Spinal cord (tissue), 9 donors: ENCODE measurements at regions not wholly inside any gene's neighbourhood (a gene's known extent, or its start where the extent isn't known, plus 50 kb on each side); places are given as distances from the start of the nearest gene placed in this dataset.
A peak's percentile ranks its signal among the peaks of the same experiment; 100 is the strongest.

Experiments
- DNase-seq, 6 donors: peaks; one replicate each; pipeline versions ENCODE4 v3.0.0 to v3.0.0-alpha.2; 2013 to 2015; ENCODE audit warnings: low spot score in 6 of 6, low read depth in 4 of 6
- H3K27ac ChIP-seq: one replicate; pipeline ENCODE4 v1.5.1; 2013; ENCODE audit warnings: low read depth, low read length, control low read depth
- H3K27me3 ChIP-seq: one replicate; pipeline ENCODE4 v1.6.1; 2013; ENCODE audit warnings: low read length; ENCODE audit not compliant: control insufficient read depth, insufficient read depth
- H3K36me3 ChIP-seq: one replicate; pipeline ENCODE4 v1.6.1; 2013; ENCODE audit warnings: low read length; ENCODE audit not compliant: control insufficient read depth, insufficient read depth
- H3K4me1 ChIP-seq: one replicate; pipeline ENCODE4 v1.6.1; 2013; ENCODE audit warnings: low read length; ENCODE audit not compliant: control insufficient read depth, insufficient read depth
- H3K4me3 ChIP-seq: one replicate; pipeline ENCODE4 v1.5.1; 2013; ENCODE audit warnings: low read depth, low read length, control low read depth
- H3K9me3 ChIP-seq: one replicate; pipeline ENCODE4 v1.6.1; 2013; ENCODE audit warnings: low read length; ENCODE audit not compliant: control insufficient read depth, insufficient read depth
- WGBS: methylation state at CpG from one replicate; pipeline ENCODE4 v1.1.5; 2013; ENCODE audit warnings: missing lambda C conversion rate; ENCODE audit not compliant: insufficient coverage; 5-methylcytosine and 5-hydroxymethylcytosine counted together
- donor health status: healthy.

DNA sequence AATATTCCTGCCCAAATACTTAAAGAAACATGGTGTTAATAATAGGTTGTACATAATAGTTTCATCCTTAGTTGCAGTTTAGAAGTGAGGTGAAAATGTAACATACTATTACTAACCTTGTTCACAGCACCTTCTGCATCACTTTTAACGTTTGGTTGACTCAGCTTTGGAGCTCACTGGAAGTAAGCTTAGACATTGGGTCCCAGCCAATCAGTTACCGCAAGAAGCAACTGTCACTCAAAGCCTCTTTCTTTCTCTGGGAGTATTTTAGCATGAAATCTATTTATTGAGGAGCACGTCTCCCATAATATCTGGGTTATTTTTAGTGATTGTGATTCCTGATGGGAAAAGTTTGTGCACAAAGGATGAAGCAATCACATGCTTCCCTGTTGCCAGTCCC lies 472.6 kb downstream of the SNAPC1 start:
- Histone ChIP-seq H3K4me3 (no peak overlapping the region), H3K36me3 (no peaks in the 10 kb centered on the region), H3K27ac (no peak overlapping the region), H3K4me1 (no peaks in the 10 kb centered on the region), H3K9me3 (no peaks in the 10 kb centered on the region), H3K27me3 (no peaks in the 10 kb centered on the region)
- DNase-seq = no peak
- no CpG with 5 or more reads among the region's 3 CpGs for WGBS

DNA sequence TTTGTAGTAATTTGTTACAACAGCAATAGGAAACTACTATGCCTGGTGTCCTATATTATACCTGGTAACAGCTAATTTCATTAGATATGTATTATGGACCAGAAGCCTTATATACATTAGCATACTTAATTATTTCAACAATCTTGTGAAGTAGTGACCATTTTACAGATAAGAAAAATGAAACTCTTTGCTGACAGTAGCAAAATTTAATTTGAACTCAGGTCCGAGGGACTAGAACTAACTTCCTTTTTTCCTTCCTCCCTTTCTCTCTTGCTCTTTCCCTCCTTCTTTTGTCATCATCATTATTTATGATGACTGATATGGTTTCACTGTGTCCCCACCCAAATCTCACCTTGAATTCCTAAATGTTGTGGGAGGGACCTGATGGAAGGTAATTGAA lies 482.0 kb downstream of the SNAPC1 start:
- DNase-seq = no peak
- WGBS = no CpG with 5 or more reads among the region's 1 CpG
- no peaks in the 10 kb centered on the region for H3K36me3 ChIP-seq
- no peak overlapping the region for H3K27ac ChIP-seq
- H3K27me3 ChIP-seq = no peaks in the 10 kb centered on the region
- no peaks in the 10 kb centered on the region for H3K4me1 ChIP-seq
- H3K9me3 ChIP-seq = no peaks in the 10 kb centered on the region
- H3K4me3 ChIP-seq = no peak overlapping the region

DNA sequence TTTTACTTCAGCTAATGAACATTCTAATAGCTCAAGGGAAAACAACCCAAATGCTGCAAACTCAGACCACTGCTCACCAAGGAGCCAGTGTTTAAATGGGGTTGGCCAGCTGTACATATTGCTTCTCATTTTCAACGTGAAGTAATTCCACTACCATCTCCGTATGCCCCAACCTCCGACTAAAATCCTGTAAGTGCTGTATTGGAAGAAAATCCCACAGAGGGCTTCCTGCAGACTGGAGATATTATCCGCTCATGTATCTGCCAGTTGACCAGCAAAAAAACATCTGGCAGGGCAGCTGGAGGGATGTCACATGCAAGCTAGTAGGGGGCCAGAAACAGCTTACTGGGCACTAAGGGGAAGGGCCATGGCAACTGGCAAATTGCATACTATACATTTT lies 485.0 kb downstream of the SNAPC1 start:
- peak in 1 of 6 donors; percentile 82 for DNase-seq
- H3K4me3 ChIP-seq = no peak overlapping the region
- no peaks in the 10 kb centered on the region for H3K4me1 ChIP-seq
- H3K27ac ChIP-seq = no peak overlapping the region
- H3K27me3 ChIP-seq = no peaks in the 10 kb centered on the region
- WGBS = 50% methylated on average over 2 of the region's 4 CpGs
- H3K36me3 ChIP-seq = no peaks in the 10 kb centered on the region
- no peaks in the 10 kb centered on the region for H3K9me3 ChIP-seq

DNA sequence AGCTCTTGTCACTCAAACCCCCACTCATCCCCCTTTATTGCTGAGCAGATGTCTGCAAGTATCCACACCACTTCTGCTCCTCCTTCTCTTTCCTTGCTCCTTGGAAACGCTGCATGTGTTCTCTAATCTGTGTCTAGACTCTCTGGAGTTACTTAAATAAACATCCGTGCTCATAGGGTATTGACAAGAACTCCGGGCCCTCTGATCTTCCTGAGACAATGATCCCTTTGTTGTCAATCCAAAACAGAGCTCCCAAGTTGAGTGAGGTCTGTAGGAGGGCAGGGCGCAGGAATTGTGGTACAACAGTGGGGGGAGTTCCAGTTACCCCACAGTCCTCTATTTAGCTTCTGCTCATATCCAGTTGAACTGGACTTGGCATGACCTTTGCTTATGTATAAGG lies 489.0 kb downstream of the SNAPC1 start:
- DNase-seq = no peak
- no peaks in the 10 kb centered on the region for H3K9me3 ChIP-seq
- no peak overlapping the region for H3K4me3 ChIP-seq
- no peaks in the 10 kb centered on the region for H3K4me1 ChIP-seq
- H3K27ac ChIP-seq = no peak overlapping the region
- 53% methylated on average over 3 of the region's 4 CpGs for WGBS
- no peaks in the 10 kb centered on the region for H3K27me3 ChIP-seq
- no peaks in the 10 kb centered on the region for H3K36me3 ChIP-seq

DNA sequence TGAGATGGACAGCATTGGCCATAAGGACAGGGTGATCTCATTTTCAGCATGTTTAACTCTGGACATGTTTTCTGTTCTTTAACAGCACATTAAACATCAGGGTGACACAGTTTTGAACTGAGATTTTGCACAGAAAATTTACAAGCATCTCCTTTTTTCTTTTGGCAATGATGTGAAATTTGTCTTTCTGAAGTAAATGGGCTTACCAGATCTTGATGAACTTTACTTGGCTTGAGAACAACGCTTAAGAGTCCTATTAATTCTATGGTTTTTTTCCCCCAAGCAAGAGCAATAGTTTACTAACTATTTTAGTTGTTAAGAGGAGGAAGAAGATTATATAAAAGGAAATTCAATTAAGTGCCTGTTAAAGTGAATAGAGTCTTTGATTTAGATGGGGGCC lies 491.0 kb downstream of the SNAPC1 start:
- DNase-seq = peak in 1 of 6 donors; percentile 20
- H3K27me3 ChIP-seq = no peaks in the 10 kb centered on the region
- H3K27ac ChIP-seq = no peak overlapping the region
- no peaks in the 10 kb centered on the region for H3K36me3 ChIP-seq
- no CpG with 5 or more reads among the region's 1 CpG for WGBS
- no peaks in the 10 kb centered on the region for H3K9me3 ChIP-seq
- H3K4me3 ChIP-seq = no peak overlapping the region
- no peaks in the 10 kb centered on the region for H3K4me1 ChIP-seq

DNA sequence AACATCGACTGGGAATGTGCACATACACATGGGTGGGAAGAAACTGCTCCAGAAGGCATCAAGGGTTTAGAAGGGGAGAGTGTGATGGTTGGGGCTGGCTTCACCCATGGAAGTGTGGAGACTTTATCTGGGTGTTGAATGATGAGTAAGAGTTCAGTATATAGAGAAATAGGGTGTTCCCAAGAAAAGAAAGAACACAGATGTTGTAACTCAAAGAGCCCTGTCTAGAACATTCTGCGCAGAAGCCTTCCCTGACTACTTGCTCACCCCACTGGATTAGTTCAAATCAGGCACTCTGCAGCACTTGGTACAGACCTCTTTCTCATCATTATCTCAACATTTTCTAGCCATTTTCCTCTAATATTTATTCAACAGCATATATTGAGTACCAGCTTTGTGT lies 491.7 kb downstream of the SNAPC1 start:
- Histone ChIP-seq H3K36me3 (no peaks in the 10 kb centered on the region), H3K27ac (no peak overlapping the region), H3K27me3 (no peaks in the 10 kb centered on the region), H3K4me3 (no peak overlapping the region), H3K4me1 (no peaks in the 10 kb centered on the region), H3K9me3 (no peaks in the 10 kb centered on the region)
- WGBS = 96% methylated on average over 2 of the region's 2 CpGs
- no peak for DNase-seq

DNA sequence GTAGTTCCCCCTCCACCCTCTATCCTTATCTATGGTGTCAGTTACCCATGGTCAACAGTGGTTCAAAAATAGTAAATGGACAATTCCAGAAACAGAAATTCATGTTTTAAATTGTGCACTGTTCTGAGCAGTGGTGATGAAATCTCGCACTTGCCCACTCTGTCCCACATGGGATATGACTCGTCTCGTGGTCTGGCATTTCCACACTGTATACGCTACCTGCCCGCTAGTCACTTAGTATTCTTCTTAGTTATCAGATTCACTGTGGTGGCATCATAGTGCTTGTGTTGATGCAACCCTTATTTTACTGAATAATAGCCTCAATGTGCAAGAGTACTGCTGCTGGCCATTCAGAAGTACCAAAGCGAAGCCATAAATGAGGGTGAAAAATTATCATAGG lies 507.0 kb downstream of the SNAPC1 start:
- no peaks in the 10 kb centered on the region for H3K36me3 ChIP-seq
- H3K4me1 ChIP-seq = no peaks in the 10 kb centered on the region
- no peaks in the 10 kb centered on the region for H3K27me3 ChIP-seq
- 100% methylated on average over 1 of the region's 6 CpGs for WGBS
- H3K27ac ChIP-seq = no peak overlapping the region
- H3K9me3 ChIP-seq = no peaks in the 10 kb centered on the region
- no peak overlapping the region for H3K4me3 ChIP-seq
- no peak for DNase-seq

DNA sequence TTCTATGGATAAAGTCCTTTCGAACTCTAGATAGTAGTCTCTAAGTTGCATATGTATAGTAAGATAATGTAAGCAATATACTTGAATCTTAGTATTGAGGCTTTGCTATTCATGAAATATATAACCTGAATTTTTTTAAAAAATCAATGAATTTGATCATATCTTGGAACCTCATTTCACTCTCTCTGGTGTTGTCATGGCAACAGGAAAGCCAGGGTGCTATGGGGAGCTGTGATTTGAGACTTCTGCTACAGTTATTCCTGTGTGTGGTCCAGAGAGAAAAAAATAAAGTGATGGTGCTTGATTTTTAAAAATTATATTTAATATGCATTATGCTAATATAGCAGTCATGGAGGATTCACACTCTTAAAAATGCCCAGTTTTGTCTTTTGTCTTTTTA lies 508.0 kb downstream of the SNAPC1 start:
- Histone ChIP-seq H3K36me3 (no peaks in the 10 kb centered on the region), H3K27me3 (no peaks in the 10 kb centered on the region), H3K4me1 (no peaks in the 10 kb centered on the region), H3K4me3 (no peak overlapping the region), H3K9me3 (no peaks in the 10 kb centered on the region), H3K27ac (no peak overlapping the region)
- DNase-seq = peak in 2 of 6 donors; percentile 43 to 66
- no CpG with 5 or more reads among the region's 1 CpG for WGBS

DNA sequence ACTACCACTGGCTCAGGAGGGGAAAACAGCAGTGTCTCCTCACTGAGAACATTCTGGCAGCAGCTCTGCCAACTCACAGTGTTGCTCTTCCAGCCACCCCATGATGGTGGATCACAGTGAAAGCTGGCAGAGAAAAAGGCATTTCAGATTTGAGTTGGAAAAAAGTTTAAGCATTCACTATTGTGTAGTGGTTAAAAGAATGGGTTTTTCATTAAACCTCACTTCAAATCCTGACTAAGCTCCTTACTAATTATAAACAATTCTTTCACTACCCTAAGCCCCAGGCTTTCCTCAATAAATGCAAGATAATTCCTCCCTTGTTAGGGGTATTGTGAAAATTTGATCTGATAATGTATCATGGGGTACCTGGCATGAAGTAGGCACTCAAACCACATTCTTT lies 518.1 kb downstream of the SNAPC1 start:
- Histone ChIP-seq H3K9me3 (no peaks in the 10 kb centered on the region), H3K4me3 (no peak overlapping the region), H3K4me1 (no peaks in the 10 kb centered on the region), H3K36me3 (no peaks in the 10 kb centered on the region), H3K27me3 (no peaks in the 10 kb centered on the region), H3K27ac (no peak overlapping the region)
- DNase-seq = peak in 1 of 6 donors; percentile 13

DNA sequence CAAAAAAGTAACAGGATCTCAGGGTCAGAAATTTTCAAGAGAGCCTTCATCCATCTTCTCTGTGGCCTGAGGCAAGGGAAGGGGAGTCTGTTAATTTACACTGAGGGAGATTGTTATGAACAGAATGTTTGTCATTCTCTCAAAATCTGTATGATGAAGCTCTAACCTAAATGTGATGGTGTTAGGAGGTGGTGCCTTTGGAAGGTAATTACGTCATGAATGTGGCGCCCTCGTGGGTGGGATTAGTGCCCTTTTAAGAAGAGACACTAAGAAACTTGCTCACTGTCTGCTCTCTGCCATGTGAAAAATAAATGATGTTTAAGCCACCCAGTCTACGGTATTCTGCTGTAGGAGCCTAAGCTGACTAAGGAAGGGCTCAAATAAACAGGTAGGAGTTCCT lies 521.6 kb downstream of the SNAPC1 start:
- H3K9me3 ChIP-seq = no peaks in the 10 kb centered on the region
- H3K27ac ChIP-seq = no peak overlapping the region
- H3K4me3 ChIP-seq = no peak overlapping the region
- H3K27me3 ChIP-seq = no peaks in the 10 kb centered on the region
- 95% methylated on average over 3 of the region's 4 CpGs for WGBS
- no peaks in the 10 kb centered on the region for H3K36me3 ChIP-seq
- DNase-seq = no peak
- no peaks in the 10 kb centered on the region for H3K4me1 ChIP-seq
